DMS114 treated with DMSO at 0.1 percent for 48 hours (cell line): ENCODE measurements at regions not wholly inside any gene's neighbourhood (a gene's known extent, or its start where the extent isn't known, plus 50 kb on each side); places are given as distances from the start of the nearest gene placed in this dataset.

Experiments used
- DNase-seq: peaks from one replicate; lab custom pipeline; 2025; ENCODE audit not compliant: unreplicated experiment; lab: John Stamatoyannopoulos, UW

GRCh38 chr1:244974550-244974949 is 110.2 kb upstream of the HNRNPU start:
- no peak for DNase-seq

- no peak for DNase-seq
Measured at GRCh38 chr1:244974106-244974505, 109.8 kb upstream of the HNRNPU start.

GRCh38 chr1:244971552-244972216 is 107.3 kb upstream of the HNRNPU start:
- no peak for DNase-seq

- DNase-seq: peak; percentile 77
Measured at GRCh38 chr1:244970744-244971551, 106.6 kb upstream of the HNRNPU start.

GRCh38 chr1:244970236-244970743 is 105.9 kb upstream of the HNRNPU start:
- peak; percentile 85 for DNase-seq

- DNase-seq: peak; percentile 51
Measured at GRCh38 chr1:244969355-244970235, 105.3 kb upstream of the HNRNPU start.

GRCh38 chr1:244968881-244969280 is 104.5 kb upstream of the HNRNPU start:
- DNase-seq: no peak

GRCh38 chr1:244968471-244968871 is 104.1 kb upstream of the HNRNPU start:
- no peak for DNase-seq

- DNase-seq: no peak
Measured at GRCh38 chr1:244967159-244967558, 102.8 kb upstream of the HNRNPU start.

GRCh38 chr1:244965185-244966030 is 101.1 kb upstream of the HNRNPU start:
- DNase-seq: no peak

- no peak for DNase-seq
Measured at GRCh38 chr1:244964112-244964971, 100.0 kb upstream of the HNRNPU start.

GRCh38 chr1:244963231-244963826 is 99.0 kb upstream of the HNRNPU start:
- DNase-seq: no peak

- DNase-seq: no peak
Measured at GRCh38 chr1:244962130-244962529, 97.8 kb upstream of the HNRNPU start.

- DNase-seq: no peak
Measured at GRCh38 chr1:244960904-244961303, 96.6 kb upstream of the HNRNPU start.

- no peak for DNase-seq
Measured at GRCh38 chr1:244958593-244958992, 94.2 kb upstream of the HNRNPU start.

- DNase-seq: no peak
Measured at GRCh38 chr1:244957525-244957924, 93.2 kb upstream of the HNRNPU start.

GRCh38 chr1:244957122-244957521 is 92.8 kb upstream of the HNRNPU start:
- no peak for DNase-seq

GRCh38 chr1:244955661-244956060 is 91.3 kb upstream of the HNRNPU start:
- no peak for DNase-seq

- DNase-seq: no peak
Measured at GRCh38 chr1:244954359-244954758, 90.0 kb upstream of the HNRNPU start.
